Nucleus accumbens (tissue), 56 donors: ENCODE measurements at regions not wholly inside any gene's neighbourhood (a gene's known extent, or its start where the extent isn't known, plus 50 kb on each side); places are given as distances from the start of the nearest gene placed in this dataset.
"Not testable (repeated sequence)": the region's sequence is repeated elsewhere in the genome, so short reads cannot be mapped to it uniquely, and the experiment has no call there.

Source experiments
- DNase-seq, 56 donors: peaks; one replicate each; lab custom pipeline; 2025; lab: John Stamatoyannopoulos, UW

DNA sequence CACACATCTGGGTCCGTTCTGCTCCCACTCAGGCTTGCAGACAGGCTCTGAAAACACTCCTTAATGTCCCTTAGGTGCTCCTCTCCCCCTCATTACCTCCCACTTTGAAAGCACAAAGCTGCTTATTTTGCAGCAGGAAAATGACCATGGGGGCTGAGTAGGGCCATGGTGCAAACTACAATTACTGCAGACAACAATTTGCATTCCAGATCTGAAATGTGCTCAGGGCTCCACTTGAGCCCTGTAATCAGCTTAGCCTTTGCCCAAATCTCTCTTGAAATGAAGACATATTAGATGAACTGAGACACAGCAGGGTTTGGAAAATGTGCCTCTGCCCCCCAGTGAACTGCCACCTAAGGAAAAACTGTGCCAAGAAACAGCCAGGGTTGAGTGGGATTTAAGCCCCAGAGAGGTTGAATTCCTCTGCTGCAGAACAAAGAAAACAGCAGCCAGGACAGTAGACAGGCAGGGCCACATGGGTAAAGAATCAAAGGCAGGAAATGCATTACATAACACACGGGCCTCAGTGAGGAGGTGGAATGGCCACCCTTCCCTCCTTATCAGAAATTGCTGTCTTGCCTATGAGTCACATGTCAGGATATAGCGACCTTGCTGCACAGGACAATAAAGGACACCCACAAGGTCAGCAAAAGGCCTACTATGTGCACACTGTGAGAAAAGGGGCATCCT is 126.8 kb upstream of the ARHGEF3 start:
- DNase-seq: no peak

DNA sequence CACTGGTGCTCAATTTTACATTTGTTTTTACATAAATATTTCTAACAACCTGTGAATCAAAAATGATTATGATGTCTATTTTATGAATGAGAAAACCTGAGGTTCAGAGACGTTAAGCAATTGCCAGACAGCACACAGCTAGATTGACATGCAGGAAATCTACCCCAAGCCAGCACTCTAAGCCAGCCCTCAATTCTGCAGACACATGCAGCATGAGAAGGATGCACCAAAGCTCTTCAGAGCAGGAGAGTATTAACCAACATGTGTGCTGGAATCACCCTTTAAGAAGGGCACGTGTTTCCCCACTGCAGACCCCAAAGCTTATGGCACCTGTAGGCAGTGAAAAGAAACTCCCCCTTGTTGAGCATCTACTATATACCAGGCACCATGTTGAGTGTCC is 126.1 kb upstream of the ARHGEF3 start:
- DNase-seq: no peak

DNA sequence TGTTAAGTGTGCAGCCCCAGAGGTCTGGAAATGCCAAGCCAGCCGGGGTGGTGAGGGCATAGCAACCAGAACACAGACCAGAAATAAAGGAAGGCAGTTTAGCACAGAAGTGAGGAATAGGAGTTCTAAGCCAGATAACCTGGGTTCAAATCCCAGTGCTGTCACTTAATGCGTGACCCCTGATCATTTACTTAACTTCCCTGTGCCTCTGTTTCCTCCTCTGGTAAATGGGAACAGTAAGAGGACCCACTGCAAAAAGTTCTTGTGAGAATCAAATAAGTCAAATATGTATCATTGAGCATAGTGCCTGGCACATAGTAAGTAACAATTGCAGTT is 125.2 kb upstream of the ARHGEF3 start:
- DNase-seq: no peak

DNA sequence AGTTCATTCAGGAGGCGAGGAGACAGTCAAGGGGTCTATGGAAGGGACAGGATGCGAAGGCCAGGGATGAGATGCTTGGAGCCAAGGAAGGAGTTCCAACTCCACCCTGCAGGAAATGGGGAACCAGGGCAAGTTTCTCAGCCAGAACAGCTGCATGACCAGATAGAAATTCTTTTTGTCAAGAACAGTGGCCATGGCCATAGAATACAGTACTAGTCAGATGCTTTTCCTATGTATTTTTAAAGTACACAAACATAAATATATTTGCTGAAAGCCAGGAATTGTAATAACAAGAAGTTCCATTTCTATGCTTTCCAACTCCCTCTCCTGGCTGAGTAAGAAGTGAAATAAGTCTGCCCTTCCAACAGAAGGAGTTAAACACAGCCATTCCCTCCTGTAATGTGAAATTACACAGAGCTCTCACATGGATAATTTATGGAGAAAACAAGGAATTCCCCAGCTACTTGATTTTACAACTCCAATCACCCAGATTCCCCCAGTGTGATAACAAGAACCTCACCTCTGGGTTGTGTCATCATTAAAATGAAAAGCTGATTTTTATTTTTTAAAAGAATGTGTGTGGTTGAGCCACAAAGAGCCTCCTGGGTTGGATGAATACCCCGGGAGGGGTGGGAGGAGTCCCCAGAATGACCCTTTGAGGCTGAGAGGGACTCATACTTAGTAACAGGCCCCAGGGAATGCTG is 124.6 kb upstream of the ARHGEF3 start:
- no peak for DNase-seq

DNA sequence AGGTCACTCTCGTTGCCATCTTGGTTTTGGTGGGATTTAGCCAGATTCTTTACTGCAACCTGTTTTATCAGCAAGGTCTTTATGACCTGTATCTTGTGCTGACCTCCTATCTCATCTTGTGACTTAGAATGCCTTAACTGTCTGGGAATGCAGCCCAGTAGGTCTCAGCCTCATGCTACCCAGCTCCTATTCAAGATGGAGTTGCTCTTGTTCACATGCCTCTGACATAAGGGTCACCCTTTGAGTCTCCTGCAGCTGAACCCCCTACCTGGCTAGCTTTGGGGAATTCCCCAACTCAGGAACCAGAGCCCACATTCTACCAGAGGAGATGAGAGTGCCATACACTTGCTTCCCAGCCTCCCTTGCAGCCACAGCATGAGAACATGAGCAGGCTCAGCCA is 123.0 kb upstream of the ARHGEF3 start:
- not testable (repeated sequence) for DNase-seq

DNA sequence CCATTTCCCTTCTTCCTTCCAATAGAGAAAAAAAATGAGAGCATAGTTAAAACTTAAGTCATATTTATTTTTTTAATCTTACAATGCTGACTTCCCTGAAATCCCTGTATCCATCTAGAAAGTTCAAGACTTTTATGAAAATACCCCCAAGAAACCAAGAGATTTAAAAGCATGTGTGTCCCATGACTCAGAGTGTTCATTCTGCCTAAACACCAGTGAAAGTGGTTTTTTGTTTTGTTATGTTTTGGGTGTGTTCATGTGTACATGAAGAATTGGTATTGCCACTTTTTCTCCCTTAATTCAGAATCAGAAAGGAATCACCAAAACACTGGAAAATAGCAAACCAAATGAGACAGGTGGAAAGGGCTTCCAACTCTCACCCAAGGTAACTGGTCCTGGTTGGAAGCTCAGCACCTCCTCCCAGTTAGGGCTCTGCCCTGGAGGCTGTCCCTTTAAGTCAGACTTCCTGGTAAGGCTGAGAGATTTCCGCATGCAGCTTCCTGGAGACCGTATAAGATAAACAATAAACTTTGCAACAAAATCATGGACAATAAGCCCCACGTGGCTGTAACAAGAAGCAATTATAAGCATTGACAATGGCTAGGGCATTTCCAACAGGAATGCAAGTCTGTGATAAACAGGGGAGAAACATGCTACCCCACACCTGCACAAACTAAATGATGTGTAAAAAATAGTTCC is 121.9 kb upstream of the ARHGEF3 start:
- DNase-seq: no peak

DNA sequence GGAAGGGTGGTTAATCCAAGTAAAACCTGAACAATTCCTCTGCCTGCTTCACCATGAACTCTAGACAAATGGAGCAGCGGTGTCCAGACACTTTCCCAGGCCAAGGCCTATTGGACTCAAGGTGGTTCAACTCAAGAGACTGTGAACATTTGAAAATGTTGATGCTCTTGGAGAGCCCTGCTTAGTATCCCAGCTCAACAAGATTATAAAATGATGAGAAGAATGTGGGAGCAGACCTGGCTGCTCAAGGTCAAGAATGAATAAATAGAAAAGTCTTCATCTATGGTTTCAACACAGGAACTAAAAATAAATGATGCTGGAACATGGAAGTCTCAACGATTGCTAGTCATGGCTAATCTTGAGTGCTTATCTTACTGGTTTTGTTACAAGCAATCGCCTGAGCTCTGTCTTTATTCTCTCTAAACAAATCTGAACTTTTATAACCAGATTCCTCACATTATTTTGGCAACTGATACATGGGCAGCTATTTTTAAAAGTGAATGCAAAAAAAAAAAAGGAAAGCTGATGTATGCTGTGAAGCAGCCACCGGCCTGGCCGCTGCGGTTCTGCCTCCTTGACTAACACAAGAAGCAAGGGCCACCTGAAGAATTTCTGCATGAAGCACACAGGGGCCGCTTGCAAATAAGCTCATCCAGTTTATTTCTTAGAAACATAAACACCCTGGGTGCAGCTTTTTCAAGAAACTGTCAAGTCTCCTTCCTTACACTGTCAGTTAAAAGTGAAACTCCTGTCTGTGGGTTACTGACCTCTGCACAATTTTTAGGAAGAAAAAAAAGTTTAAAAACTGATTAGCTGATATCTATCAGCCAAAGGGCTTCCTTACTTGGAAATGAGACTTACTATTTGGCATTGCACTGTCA is 120.1 kb upstream of the ARHGEF3 start:
- DNase-seq: no peak

DNA sequence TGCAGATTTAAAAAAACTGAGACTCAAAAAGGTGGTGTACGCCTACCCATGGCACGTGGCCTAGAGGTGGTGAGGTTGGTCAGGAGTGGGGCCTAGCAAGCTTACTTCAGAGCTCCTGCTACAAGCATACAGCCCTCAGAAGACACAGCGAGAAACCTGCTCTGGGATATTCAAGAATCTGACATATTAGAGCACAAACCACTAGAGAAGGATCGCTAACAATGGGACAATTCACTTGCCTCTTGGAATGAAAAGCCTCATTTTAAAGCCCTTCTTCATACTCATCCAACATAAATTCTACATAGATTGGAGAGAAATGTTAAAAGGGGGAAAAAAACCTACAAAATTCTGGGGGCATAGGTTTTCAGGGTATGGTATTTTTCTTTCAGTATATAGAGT is 118.0 kb upstream of the ARHGEF3 start:
- no peak for DNase-seq

DNA sequence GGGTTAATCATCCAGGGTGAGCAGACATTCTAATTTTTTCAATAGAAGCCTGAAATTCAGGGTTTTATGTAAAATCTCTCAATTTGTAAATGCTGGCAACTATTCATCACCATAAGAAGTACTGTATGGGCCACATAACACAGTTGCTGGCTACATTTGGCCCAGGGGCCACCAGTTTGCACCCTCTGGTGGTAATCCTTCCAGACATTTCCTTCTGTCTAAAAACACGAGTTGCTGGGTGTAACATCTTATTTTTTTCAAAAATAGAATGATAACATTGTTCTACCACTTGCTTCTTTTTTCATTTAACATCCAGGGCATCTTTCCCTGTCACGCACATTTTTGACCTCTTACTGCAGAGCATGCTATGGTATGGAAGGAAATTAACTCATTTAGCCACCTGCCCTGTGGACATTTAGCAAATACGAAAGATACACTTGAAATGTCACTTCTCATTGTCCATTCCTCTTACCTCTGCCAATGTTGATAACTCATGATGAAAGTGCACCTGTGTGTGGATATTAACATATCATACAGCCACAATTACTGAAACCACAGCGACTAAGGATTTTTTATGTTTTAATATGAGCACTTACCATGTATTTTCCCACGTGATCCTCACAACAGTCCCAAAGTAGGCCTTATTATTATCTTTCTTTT is 117.5 kb upstream of the ARHGEF3 start:
- DNase-seq: peak in 1 of 56 donors; percentile 21

DNA sequence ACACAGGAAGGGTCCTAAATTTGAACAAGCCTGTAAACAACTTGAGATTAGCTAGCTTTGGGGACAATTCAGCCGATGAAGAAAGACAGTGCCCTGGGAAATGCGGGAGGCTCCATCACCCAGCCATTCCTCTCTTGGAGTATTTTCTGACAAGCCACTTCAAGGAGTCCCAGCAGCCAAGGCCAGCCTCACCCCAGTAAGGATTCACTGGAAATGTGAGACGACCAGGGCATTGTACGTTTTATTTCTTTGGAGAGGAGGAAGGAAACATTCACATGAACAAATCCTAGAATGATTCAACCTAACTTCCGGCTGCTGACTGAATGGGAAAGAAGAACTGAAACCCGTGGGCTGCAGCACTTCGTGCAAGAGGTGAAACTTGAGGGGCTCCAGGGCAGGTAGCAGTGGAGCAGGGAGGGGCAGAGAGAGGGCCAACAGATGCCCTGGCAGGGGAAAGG is 116.4 kb upstream of the ARHGEF3 start:
- no peak for DNase-seq

DNA sequence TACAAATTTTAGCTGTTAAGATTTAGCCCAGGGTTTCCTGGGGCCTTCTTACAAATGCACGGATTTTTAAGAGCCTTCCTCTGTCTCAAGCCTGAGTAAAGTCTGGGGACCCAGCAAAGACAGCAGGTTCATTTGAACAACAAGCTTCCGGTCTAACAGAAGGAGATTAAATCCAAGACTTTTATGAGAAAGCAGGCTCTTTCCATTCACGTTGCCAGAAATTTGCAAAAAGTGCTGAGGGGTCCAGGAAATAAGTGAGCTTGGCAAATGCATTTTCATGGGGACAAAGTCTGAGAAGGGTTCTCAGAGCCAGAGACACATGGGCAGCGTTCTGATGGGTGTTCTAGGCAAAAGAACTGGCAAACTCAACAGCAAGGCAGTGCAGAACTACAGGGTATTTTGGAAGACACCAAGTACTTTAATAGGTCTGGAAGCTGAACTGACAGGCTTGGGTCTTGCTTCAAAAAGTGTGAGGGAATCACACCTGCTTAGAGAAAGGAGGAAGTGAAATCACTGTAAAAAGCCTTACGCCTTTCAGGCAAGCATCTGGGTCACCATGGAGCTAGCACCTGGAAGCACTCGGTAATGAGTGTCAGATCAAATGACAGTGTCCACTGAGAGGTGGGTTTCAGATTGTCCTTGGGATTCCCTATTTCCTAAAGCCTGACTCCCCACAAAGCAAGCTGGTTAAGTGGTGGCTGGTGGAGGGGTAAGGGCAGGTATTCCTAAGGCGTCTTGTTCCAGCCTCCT is 115.8 kb upstream of the ARHGEF3 start:
- DNase-seq: peak in 2 of 56 donors; percentile 5 to 20

DNA sequence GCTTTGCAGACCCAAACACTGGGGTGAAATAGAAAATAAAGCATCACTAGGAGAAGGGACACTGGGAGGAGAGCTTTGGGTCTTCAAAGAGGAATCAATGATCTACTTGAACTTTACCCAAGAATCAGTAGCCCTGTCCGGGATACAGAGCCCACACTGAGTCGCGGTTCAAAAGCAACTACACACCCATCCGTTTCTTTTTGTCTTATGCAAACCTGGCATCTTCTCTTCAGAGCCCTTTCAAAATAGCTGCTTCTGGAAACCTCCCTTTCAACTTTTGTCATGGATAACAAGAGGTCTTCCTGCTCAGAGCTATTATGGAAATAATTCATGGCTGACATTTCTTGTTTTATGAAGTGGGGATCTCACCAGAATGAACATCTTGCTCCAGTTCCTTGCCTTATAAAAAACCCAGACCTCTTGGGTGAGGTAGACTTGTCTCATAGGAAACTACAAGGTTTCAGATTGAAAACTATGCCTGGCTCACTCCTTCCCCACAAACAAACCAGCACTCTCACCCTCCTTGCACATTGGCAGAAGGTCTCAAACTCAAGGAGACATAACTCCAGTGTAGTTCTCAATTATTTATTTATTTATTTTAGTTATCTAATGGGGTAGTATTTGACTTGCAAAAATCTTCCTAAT is 115.1 kb upstream of the ARHGEF3 start:
- DNase-seq: no peak

DNA sequence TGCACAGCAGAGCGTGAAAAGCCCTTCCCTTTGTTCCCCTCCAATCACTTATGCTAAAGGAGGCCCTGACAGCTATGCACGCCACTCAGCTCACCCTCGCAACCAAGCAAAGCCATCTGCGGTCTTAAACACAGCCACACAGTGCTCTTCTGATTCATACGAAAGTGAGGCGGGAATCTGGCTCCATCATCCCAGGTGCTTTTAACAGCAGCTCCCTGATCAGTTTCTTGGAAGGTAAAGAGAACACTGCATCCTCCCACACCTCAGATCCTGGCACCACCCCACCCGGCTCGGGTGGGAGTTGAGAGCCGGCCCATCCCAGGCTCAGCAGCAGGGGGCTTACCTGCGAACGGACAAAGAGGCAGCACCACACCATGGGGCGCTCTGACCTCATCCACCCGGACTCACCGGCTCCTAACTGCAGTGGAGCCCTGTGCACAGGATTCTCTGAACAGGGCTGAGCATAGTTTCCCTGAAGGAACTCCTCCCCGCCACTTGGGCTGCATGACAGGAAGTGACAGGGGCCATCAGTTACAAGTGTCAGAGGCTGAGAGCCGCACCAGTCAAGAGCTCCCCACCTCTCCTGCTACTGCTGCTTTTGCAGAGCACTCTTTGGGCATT is 114.3 kb upstream of the ARHGEF3 start:
- DNase-seq: no peak

DNA sequence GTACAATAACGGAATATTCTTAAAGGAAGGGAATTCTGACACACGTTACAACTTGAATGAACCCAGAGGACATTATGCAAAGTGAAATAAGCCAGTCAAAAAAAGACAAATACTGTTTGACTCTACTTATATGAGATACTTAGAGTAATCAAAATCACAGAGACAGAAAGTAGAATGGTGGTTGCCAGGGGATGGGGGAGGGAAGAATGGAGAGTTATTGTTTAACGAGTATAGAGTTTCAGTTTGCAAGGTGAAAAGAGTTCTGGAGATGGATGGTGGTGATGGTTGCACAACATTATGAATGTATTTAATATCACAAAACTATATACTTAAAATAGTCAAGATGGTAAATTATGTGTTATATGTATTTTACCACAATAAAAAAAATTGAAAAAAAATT is 112.9 kb upstream of the ARHGEF3 start:
- DNase-seq: no peak

DNA sequence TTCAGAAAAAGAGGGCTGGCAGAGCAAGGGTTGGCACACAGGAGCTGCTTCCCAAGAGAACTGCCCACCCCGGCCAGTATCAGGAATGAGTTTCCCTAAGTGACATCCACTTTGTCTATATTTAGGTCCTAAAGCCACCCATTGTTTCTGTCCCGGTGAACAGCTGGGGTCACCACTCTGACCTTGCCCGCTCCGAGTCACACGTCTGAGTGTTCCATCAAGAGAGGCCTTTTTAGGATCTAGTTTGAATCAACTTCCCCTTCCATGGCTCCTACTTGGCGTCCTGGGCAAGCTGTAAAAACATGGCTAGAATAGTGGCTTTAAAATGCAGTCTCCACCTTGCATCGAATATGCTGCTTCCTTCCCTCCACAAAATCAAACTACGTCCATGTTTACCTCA is 109.6 kb upstream of the ARHGEF3 start:
- no peak for DNase-seq

DNA sequence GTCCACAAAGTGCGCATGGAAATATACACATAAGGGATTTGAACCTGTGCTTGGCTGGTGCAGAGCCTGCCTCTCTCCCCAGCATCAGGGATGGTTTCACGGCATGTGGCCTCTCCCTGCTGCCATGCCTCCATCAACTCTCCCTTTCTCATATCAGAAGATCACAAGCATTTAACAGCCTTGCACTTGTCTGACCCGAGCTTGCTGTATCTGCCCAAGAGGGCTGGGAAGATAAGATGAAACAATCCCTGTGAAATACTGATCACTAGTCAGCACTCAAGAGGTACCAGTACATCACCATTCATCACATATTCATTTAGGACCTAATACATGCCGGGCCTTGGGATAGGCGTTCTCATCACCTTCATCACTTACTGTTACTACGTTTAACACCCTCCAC is 107.6 kb upstream of the ARHGEF3 start:
- no peak for DNase-seq

DNA sequence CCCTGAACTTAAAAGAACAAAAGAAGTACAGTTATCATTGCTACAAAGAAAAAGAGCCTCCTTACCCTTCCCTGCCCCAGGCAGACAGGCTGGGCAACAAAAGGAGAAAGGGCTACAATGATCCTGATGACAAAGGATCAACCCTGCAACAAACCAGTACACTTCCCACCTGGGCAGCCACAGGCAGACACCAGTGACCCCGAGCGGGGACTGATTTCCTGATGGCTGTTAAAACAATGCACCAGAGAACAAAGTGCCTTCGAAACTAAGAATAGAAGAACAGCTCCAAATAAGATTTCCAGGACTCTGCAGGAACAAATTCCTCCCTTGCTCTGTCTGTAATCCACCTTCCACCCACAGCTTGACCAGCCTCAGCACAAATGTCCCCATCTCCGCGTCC is 106.3 kb upstream of the ARHGEF3 start:
- no peak for DNase-seq

DNA sequence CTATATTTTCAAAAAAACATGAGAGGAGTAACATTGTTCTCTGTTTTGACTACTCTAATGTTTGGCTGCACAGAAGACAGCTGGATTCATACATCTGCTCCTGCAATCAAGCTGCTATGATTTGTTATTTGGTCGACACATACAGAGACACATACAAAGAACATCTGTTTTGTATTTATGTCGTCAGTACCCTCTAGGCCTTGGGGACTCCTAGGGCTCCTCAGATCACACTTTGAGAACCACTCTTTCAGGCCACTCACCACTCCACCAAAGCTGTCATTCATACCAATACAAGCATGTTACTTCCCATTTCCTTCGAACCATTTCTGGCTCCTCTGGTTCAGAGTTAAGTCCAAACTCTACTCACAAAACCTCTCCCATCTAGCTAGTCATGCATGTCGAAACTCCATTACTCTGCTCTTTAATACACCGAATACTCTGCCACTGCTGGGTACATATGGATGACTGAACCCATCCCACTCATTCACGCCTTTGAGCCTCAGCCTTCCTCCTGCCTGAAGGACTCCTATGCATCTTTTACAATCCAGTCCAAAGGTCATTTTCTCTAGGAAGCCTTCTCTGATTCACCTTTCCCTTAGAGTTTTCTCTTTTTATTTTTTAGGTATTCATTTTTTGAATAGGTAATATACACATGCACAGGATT is 102.9 kb upstream of the ARHGEF3 start:
- no peak for DNase-seq
